GM12891 (cell line): ENCODE measurements at regions not wholly inside any gene's neighbourhood (a gene's known extent, or its start where the extent isn't known, plus 50 kb on each side); places are given as distances from the start of the nearest gene placed in this dataset.

ENCODE experiments used
- PAX5 ChIP-seq: IDR thresholded peaks from 2 replicates; pipeline ENCODE4 v1.6.1; 2011; ENCODE audit warnings: low read length, moderate library complexity, mild to moderate bottlenecking; ENCODE audit not compliant: insufficient read depth, severe bottlenecking
- POLR2A ChIP-seq: IDR thresholded peaks from 2 replicates; pipeline ENCODE4 v1.6.1; 2011; ENCODE audit warnings: low read depth, low read length, control low read depth
- POLR2AphosphoS5 ChIP-seq: IDR thresholded peaks from 2 replicates; pipeline ENCODE4 v1.6.1; 2011; ENCODE audit warnings: low read depth, low read length, control low read depth
- POU2F2 ChIP-seq: IDR thresholded peaks from 2 replicates; pipeline ENCODE4 v1.6.1; 2011; ENCODE audit warnings: low read depth, mild to moderate bottlenecking, control low read depth, low read length, moderate library complexity
- SPI1 ChIP-seq: IDR thresholded peaks from 2 replicates; pipeline ENCODE4 v1.6.1; 2011; ENCODE audit warnings: low read depth, low read length, control low read depth
- TAF1 ChIP-seq: IDR thresholded peaks from 2 replicates; pipeline ENCODE4 v1.6.1; 2011; ENCODE audit warnings: low read depth, low read length, control low read depth

DNA sequence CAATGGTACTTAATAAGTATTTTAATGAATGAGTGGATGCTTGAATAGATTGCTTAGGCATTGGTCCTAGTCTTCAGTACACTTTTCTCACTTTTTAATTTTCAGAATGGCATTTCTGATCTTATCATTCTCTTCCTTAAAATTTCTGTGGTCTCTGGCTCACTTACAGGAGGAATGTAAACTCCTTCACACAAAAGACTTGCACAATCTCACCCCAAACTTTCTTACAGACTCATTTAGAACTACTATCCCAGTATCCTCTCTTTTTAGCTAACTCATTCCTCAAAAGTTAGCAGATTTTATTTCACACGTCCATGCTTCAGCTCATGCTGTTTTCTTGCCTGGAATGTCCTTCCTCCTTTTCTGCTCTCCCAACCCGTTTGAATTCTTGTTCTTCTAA is 350.1 kb downstream of the GRXCR1 start:
- TF ChIP-seq POLR2A, result no peak
- no peak for TF ChIP-seq POLR2AphosphoS5
- no peak for TF ChIP-seq POU2F2
- no peak for TF ChIP-seq PAX5
- no peak for TF ChIP-seq SPI1
- no peak for TF ChIP-seq TAF1
